K562 (cell line): ENCODE measurements at regions not wholly inside any gene's neighbourhood (a gene's known extent, or its start where the extent isn't known, plus 50 kb on each side); places are given as distances from the start of the nearest gene placed in this dataset.

Source experiments
- ARNT ChIP-seq, 2 experiments: fragments of 450-650 bp; IDR thresholded peaks; 2 replicates each; pipeline ENCODE4 v1.6.1; 2016; ENCODE audit warnings: mild to moderate bottlenecking in 1 of 2
- ASH1L ChIP-seq: fragments of 450-650 bp; IDR thresholded peaks from 2 replicates; pipeline ENCODE4 v1.6.1; 2018; ENCODE audit warnings: borderline replicate concordance, mild to moderate bottlenecking, low read depth; ENCODE audit not compliant: partially characterized antibody
- BDP1 ChIP-seq: IDR thresholded peaks from 3 replicates; pipeline ENCODE4 v1.6.1; 2011; ENCODE audit not compliant: insufficient read length, insufficient read depth
- CHD1 ChIP-seq: fragments of 200-600 bp; sonication (generic); IDR thresholded peaks from one replicate; pipeline ENCODE4 v1.6.1; 2012; ENCODE audit warnings: mild to moderate bottlenecking, moderate library complexity, low read length, inconsistent platforms
- FIP1L1 ChIP-seq: fragments of 200-400 bp; formaldehyde crosslinking; IDR thresholded peaks from 2 replicates; pipeline ENCODE4 v1.6.1; 2018; ENCODE audit warnings: mild to moderate bottlenecking, low read depth, low read length; ENCODE audit not compliant: poor library complexity, severe bottlenecking
- FOXA3 ChIP-seq, 2 experiments: fragments of 450-650 bp in 1 of 2; sonication (generic) in 1 of 2; formaldehyde crosslinking; IDR thresholded peaks in 1 of 2; conservative IDR thresholded peaks in 1 of 2; 2 replicates each; pipeline versions ENCODE4 v1.4.0 to v1.8.0; 2020 to 2022; ENCODE audit warnings: mild to moderate bottlenecking in 2 of 2, missing genetic modification reagents in 1 of 2
- FOXK2 ChIP-seq, 2 experiments: fragments of 450-650 bp; IDR thresholded peaks in 1 of 2; conservative IDR thresholded peaks in 1 of 2; 2 replicates each; pipeline ENCODE4 v1.6.1; 2016; ENCODE audit warnings: low read depth in 2 of 2, mild to moderate bottlenecking in 1 of 2
- HDAC6 ChIP-seq: IDR thresholded peaks from 2 replicates; pipeline ENCODE4 v1.6.1; 2012; ENCODE audit warnings: low read depth, mild to moderate bottlenecking, control low read depth, inconsistent platforms, low read length, moderate library complexity
- IRF2 ChIP-seq: sonication (generic); formaldehyde crosslinking; IDR thresholded peaks from 2 replicates; pipeline ENCODE4 v1.8.1; 2022; ENCODE audit warnings: mild to moderate bottlenecking, missing genetic modification reagents
- JUN ChIP-seq, 2 experiments: sonication (generic) in 1 of 2; formaldehyde crosslinking in 1 of 2; IDR thresholded peaks; 2 replicates each; pipeline versions ENCODE4 v1.6.1 to v1.8.0; 2012 to 2022; ENCODE audit warnings: borderline replicate concordance in 2 of 2, mild to moderate bottlenecking in 2 of 2, improper control_type of control experiment in 1 of 2, low read depth in 1 of 2, low read length in 1 of 2, missing genetic modification reagents in 1 of 2
- KAT2B ChIP-seq: IDR thresholded peaks from one replicate; pipeline ENCODE4 v1.6.1; 2012; ENCODE audit warnings: low read depth, mild to moderate bottlenecking, control low read depth, inconsistent platforms, low read length, moderate library complexity
- MAZ ChIP-seq, 2 experiments: fragments of 450-650 bp in 1 of 2; sonication (generic) in 1 of 2; formaldehyde crosslinking; IDR thresholded peaks in 1 of 2; conservative IDR thresholded peaks in 1 of 2; 2 replicates each; pipeline versions ENCODE4 v1.4.0 to v1.5.0; 2020; ENCODE audit warnings: mild to moderate bottlenecking in 1 of 2, missing genetic modification reagents in 1 of 2
- MCM2 ChIP-seq: fragments of 450-650 bp; IDR thresholded peaks from 2 replicates; pipeline ENCODE4 v1.6.1; 2017; ENCODE audit warnings: low read depth, mild to moderate bottlenecking
- YY1 ChIP-seq, 3 experiments: IDR thresholded peaks; 2 replicates each; pipeline ENCODE4 v1.6.1; 2011; ENCODE audit warnings: low read length in 2 of 3, mild to moderate bottlenecking in 2 of 3, moderate library complexity in 2 of 3, borderline replicate concordance in 1 of 3, control low read depth in 1 of 3, low read depth in 1 of 3; ENCODE audit not compliant: insufficient read depth in 3 of 3, insufficient replicate concordance in 2 of 3, control insufficient read depth in 1 of 3, insufficient read length in 1 of 3; ENCODE audit errors: extremely low read depth in 1 of 3
- ZBTB17 ChIP-seq: fragments of 450-650 bp; formaldehyde crosslinking; IDR thresholded peaks from 2 replicates; pipeline ENCODE4 v1.4.0; 2020; ENCODE audit warnings: mild to moderate bottlenecking
- ZBTB34 ChIP-seq: fragments of 250-450 bp; sonication (Bioruptor Pico); IDR thresholded peaks from 2 replicates; pipeline ENCODE4 v1.8.0; 2021; ENCODE audit warnings: mild to moderate bottlenecking, moderate library complexity
- ZFP1 ChIP-seq: fragments of 450-650 bp; formaldehyde crosslinking; IDR thresholded peaks from 2 replicates; pipeline ENCODE4 v1.4.0; 2020; ENCODE audit warnings: mild to moderate bottlenecking, mixed read lengths
- ZNF140 ChIP-seq: fragments of 250-450 bp; sonication (Bioruptor Pico); IDR thresholded peaks from 2 replicates; pipeline ENCODE4 v1.8.0; 2021; ENCODE audit warnings: moderate library complexity, mild to moderate bottlenecking, inconsistent platforms
- ZNF165 ChIP-seq: fragments of 250-450 bp; sonication (Bioruptor Pico); IDR thresholded peaks from 2 replicates; pipeline ENCODE4 v1.4.0; 2020; ENCODE audit warnings: borderline replicate concordance
- ZNF3 ChIP-seq: fragments of 250-450 bp; sonication (Bioruptor Pico); IDR thresholded peaks from 2 replicates; pipeline ENCODE4 v1.5.0; 2021; ENCODE audit warnings: mild to moderate bottlenecking, moderate library complexity
- ZNF395 ChIP-seq: fragments of 200-800 bp; sonication (Bioruptor generic); IDR thresholded peaks from 2 replicates; pipeline ENCODE4 v1.6.1; 2017; ENCODE audit warnings: missing genetic modification characterization, missing compliant biosample characterization
- ZNF76 ChIP-seq: fragments of 250-450 bp; sonication (Bioruptor Pico); IDR thresholded peaks from 2 replicates; pipeline ENCODE4 v1.4.0; 2020; ENCODE audit warnings: mild to moderate bottlenecking, moderate library complexity, borderline replicate concordance
- ZSCAN32 ChIP-seq: fragments of 450-650 bp; formaldehyde crosslinking; IDR thresholded peaks from 2 replicates; pipeline ENCODE4 v1.4.0; 2020; ENCODE audit warnings: mild to moderate bottlenecking, moderate library complexity

- TF ChIP-seq HDAC6, result no peak
- TF ChIP-seq FOXK2 (conservative IDR thresholded peaks at IDR 0.05 in 1 of 2, IDR thresholded peaks at IDR 0.05 in 1 of 2; ENCODE audit: low read depth in 2 of 2), result no peak
- TF ChIP-seq KAT2B, result no peak
- no peak for TF ChIP-seq IRF2
- peak; percentile 66 to 94 (median 89) for TF ChIP-seq YY1 (IDR thresholded peaks at IDR 0.05; ENCODE audit: borderline replicate concordance in 1 of 3, control insufficient read depth in 1 of 3, extremely low read depth in 1 of 3, insufficient read depth in 3 of 3, insufficient read length in 1 of 3, insufficient replicate concordance in 2 of 3, low read depth in 1 of 3, low read length in 2 of 3)
- TF ChIP-seq CHD1, result no peak
- 0 out of 2 replicates have a peak, but pooled peaks have one; percentile 66 for TF ChIP-seq ZNF165 (CRISPR knock-in tag)
- no peak for TF ChIP-seq BDP1
- no peak for TF ChIP-seq ZNF395
- no peak for TF ChIP-seq ARNT (IDR thresholded peaks at IDR 0.05)
- peak; percentile 51 for TF ChIP-seq FIP1L1
- no peak for TF ChIP-seq ZFP1 (CRISPR knock-in tag)
- TF ChIP-seq ZNF76, result no peak
- no peak for TF ChIP-seq ASH1L
- no peak for TF ChIP-seq FOXA3 (CRISPR knock-in tag; conservative IDR thresholded peaks at IDR 0.05 in 1 of 2, IDR thresholded peaks at IDR 0.05 in 1 of 2)
- no peak for TF ChIP-seq ZNF140 (CRISPR knock-in tag)
- no peak for TF ChIP-seq ZBTB34
- TF ChIP-seq MCM2, result no peak
- no peak for TF ChIP-seq ZSCAN32 (CRISPR knock-in tag)
- no peak for TF ChIP-seq ZNF3 (CRISPR knock-in tag)
- TF ChIP-seq MAZ (CRISPR knock-in tag; conservative IDR thresholded peaks at IDR 0.05 in 1 of 2, IDR thresholded peaks at IDR 0.05 in 1 of 2), result peak; percentile 94 to 97
- 0 out of 2 replicates have a peak, but pooled peaks have one; percentile 43 for TF ChIP-seq ZBTB17 (CRISPR knock-in tag)
- peak; percentile 34; the same call in 1 of the 2 replicates for TF ChIP-seq JUN (IDR thresholded peaks at IDR 0.05; ENCODE audit: borderline replicate concordance, low read depth, low read length)
- TF ChIP-seq JUN (CRISPR knock-in tag; IDR thresholded peaks at IDR 0.05; ENCODE audit: borderline replicate concordance), result no peak
Observed at GRCh38 chr10:78302989-78303854, 269.6 kb downstream of the RPS24 start (continued).
